Duodenal mucosa (tissue), 2 donors: ENCODE measurements at regions not wholly inside any gene's neighbourhood (a gene's known extent, or its start where the extent isn't known, plus 50 kb on each side); places are given as distances from the start of the nearest gene placed in this dataset.

ENCODE experiments used
- H3K27ac ChIP-seq: one replicate; pipeline ENCODE4 v1.7.0; 2013; ENCODE audit warnings: low read depth, low read length
- H3K27me3 ChIP-seq, 2 donors: one replicate each; pipeline ENCODE4 v1.7.0; 2013; ENCODE audit warnings: low read length in 2 of 2, control low read depth in 1 of 2; ENCODE audit not compliant: insufficient read depth in 2 of 2, control insufficient read depth in 1 of 2
- H3K36me3 ChIP-seq, 2 donors: one replicate each; pipeline ENCODE4 v1.7.0; 2013; ENCODE audit warnings: low read length in 2 of 2, control low read depth in 1 of 2; ENCODE audit not compliant: insufficient read depth in 2 of 2, control insufficient read depth in 1 of 2
- H3K4me1 ChIP-seq, 2 donors: one replicate each; pipeline ENCODE4 v1.7.0; 2013; ENCODE audit warnings: low read length in 2 of 2, control low read depth in 1 of 2; ENCODE audit not compliant: insufficient read depth in 2 of 2, control insufficient read depth in 1 of 2
- H3K4me3 ChIP-seq, 2 donors: one replicate each; pipeline ENCODE4 v1.7.0; 2013; ENCODE audit warnings: low read length in 2 of 2, low read depth in 1 of 2
- H3K9ac ChIP-seq, 2 donors: one replicate each; pipeline ENCODE4 v1.7.0; 2013; ENCODE audit warnings: low read length in 2 of 2, low read depth in 1 of 2
- H3K9me3 ChIP-seq, 2 donors: one replicate each; pipeline ENCODE4 v1.7.0; 2013; ENCODE audit warnings: low read length in 2 of 2, control low read depth in 1 of 2; ENCODE audit not compliant: control insufficient read depth in 1 of 2

- no peaks in the 10 kb centered on the region for H3K27me3 ChIP-seq
- H3K36me3 ChIP-seq: no peaks in the 10 kb centered on the region
- no peaks in the 10 kb centered on the region for H3K9me3 ChIP-seq
- H3K9ac ChIP-seq: no peak overlapping the region
- H3K4me1 ChIP-seq: peaks cover 0 to 4% of the 10 kb centered on the region in 2 donors
- H3K27ac ChIP-seq: no peak overlapping the region
- H3K4me3 ChIP-seq: no peak overlapping the region
Observed at GRCh38 chr11:80327956-80328614, 887.3 kb upstream of the TENM4 start.

GRCh38 chr11:80321786-80322185 lies 881.0 kb upstream of the TENM4 start:
- H3K4me1 ChIP-seq: no peaks in the 10 kb centered on the region
- H3K9ac ChIP-seq: no peak overlapping the region
- H3K36me3 ChIP-seq: no peaks in the 10 kb centered on the region
- no peak overlapping the region for H3K4me3 ChIP-seq
- no peaks in the 10 kb centered on the region for H3K9me3 ChIP-seq
- H3K27me3 ChIP-seq: no peaks in the 10 kb centered on the region
- H3K27ac ChIP-seq: no peak overlapping the region

- Histone ChIP-seq H3K27ac (no peak overlapping the region), H3K27me3 (no peaks in the 10 kb centered on the region), H3K9me3 (no peaks in the 10 kb centered on the region), H3K36me3 (no peaks in the 10 kb centered on the region), H3K4me1 (no peaks in the 10 kb centered on the region), H3K4me3 (peak overlapping the region in 1 of 2 donors; percentile 58), H3K9ac (no peak overlapping the region)
Observed at GRCh38 chr11:80320765-80321164, 879.9 kb upstream of the TENM4 start.

GRCh38 chr11:80320226-80320625 lies 879.4 kb upstream of the TENM4 start:
- no peak overlapping the region for H3K27ac ChIP-seq
- no peaks in the 10 kb centered on the region for H3K9me3 ChIP-seq
- no peak overlapping the region for H3K4me3 ChIP-seq
- no peaks in the 10 kb centered on the region for H3K36me3 ChIP-seq
- H3K4me1 ChIP-seq: no peaks in the 10 kb centered on the region
- H3K27me3 ChIP-seq: no peaks in the 10 kb centered on the region
- H3K9ac ChIP-seq: no peak overlapping the region

GRCh38 chr11:80317612-80318011 lies 876.8 kb upstream of the TENM4 start:
- no peak overlapping the region for H3K4me3 ChIP-seq
- no peaks in the 10 kb centered on the region for H3K27me3 ChIP-seq
- no peak overlapping the region for H3K9ac ChIP-seq
- H3K36me3 ChIP-seq: no peaks in the 10 kb centered on the region
- H3K4me1 ChIP-seq: no peaks in the 10 kb centered on the region
- H3K27ac ChIP-seq: no peak overlapping the region
- no peaks in the 10 kb centered on the region for H3K9me3 ChIP-seq

GRCh38 chr11:80315200-80315599 lies 874.4 kb upstream of the TENM4 start:
- Histone ChIP-seq H3K27me3 (no peaks in the 10 kb centered on the region), H3K36me3 (no peaks in the 10 kb centered on the region), H3K4me1 (no peaks in the 10 kb centered on the region), H3K9ac (no peak overlapping the region), H3K4me3 (no peak overlapping the region), H3K27ac (no peak overlapping the region), H3K9me3 (no peaks in the 10 kb centered on the region)

- Histone ChIP-seq H3K36me3 (no peaks in the 10 kb centered on the region), H3K27me3 (no peaks in the 10 kb centered on the region), H3K9me3 (no peaks in the 10 kb centered on the region), H3K27ac (no peak overlapping the region), H3K4me1 (no peaks in the 10 kb centered on the region), H3K4me3 (no peak overlapping the region), H3K9ac (no peak overlapping the region)
Observed at GRCh38 chr11:80309301-80309700, 868.5 kb upstream of the TENM4 start.

- peaks cover 3 to 7% of the 10 kb centered on the region in 2 donors for H3K9me3 ChIP-seq
- H3K36me3 ChIP-seq: no peaks in the 10 kb centered on the region
- H3K27ac ChIP-seq: no peak overlapping the region
- H3K27me3 ChIP-seq: no peaks in the 10 kb centered on the region
- H3K4me1 ChIP-seq: no peaks in the 10 kb centered on the region
- H3K9ac ChIP-seq: no peak overlapping the region
- H3K4me3 ChIP-seq: no peak overlapping the region
Observed at GRCh38 chr11:80307676-80308075, 866.8 kb upstream of the TENM4 start.

GRCh38 chr11:80297858-80298632 lies 857.2 kb upstream of the TENM4 start:
- Histone ChIP-seq H3K4me1 (no peaks in the 10 kb centered on the region), H3K27me3 (no peaks in the 10 kb centered on the region), H3K27ac (no peak overlapping the region)

GRCh38 chr11:80293293-80293692 lies 852.5 kb upstream of the TENM4 start:
- no peaks in the 10 kb centered on the region for H3K36me3 ChIP-seq
- H3K4me3 ChIP-seq: no peak overlapping the region
- H3K9ac ChIP-seq: no peak overlapping the region
- no peaks in the 10 kb centered on the region for H3K9me3 ChIP-seq
- H3K27me3 ChIP-seq: no peaks in the 10 kb centered on the region
- H3K27ac ChIP-seq: no peak overlapping the region
- no peaks in the 10 kb centered on the region for H3K4me1 ChIP-seq

More at GRCh38 chr11:80297858-80298632, 857.2 kb upstream of the TENM4 start:
- no peak overlapping the region for H3K4me3 ChIP-seq
- H3K9me3 ChIP-seq: peaks cover 0 to under 1% of the 10 kb centered on the region in 2 donors
- no peaks in the 10 kb centered on the region for H3K36me3 ChIP-seq
- no peak overlapping the region for H3K9ac ChIP-seq
